ENCODE measurements at regions not wholly inside any gene's neighbourhood (a gene's known extent, or its start where the extent isn't known, plus 50 kb on each side); places are given as distances from the start of the nearest gene placed in this dataset.

DNA sequence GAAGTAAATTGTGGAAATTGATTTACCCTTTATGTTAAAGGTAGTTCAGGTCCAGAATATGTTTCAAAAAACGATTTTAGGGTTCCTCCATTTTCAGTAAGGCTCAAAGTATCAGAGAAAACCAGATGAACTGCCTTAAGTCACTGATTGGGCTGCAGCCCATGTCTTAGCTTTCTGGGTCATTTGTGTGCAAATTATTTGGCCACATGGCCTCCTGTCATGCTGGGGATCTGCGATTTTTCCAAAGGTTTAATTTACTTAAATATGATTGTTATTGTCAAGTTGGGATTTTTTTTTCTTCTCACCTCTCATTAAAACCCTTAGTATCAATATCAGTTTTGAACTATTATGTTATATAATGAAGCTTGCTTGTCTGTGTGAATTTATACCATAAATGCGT is 135.9 kb upstream of the DPYD start:
- Mint-ChIP-seq H3K27ac (no peak overlapping the region), H3K27me3 (ENCODE audit: low read depth in 3 of 3) (peaks cover 26 to 39% (median 27%) of the 10 kb centered on the region in 3 donors), H3K4me1 (peaks cover 29% of the 10 kb centered on the region), H3K36me3 (peaks cover 3% of the 10 kb centered on the region in 2 donors), H3K4me3 (no peak overlapping the region), H3K9me3 (peaks cover 0 to 8% (median 3%) of the 10 kb centered on the region in 7 donors)
- H3K27me3 ChIP-seq (ENCODE audit: control insufficient read depth in 2 of 2, insufficient read depth in 2 of 2, low read length in 2 of 2) = peaks cover 21 to 32% of the 10 kb centered on the region in 2 donors
- no peaks in the 10 kb centered on the region for H3K9me3 ChIP-seq (replicated peaks in 1 of 2; ENCODE audit: control insufficient read depth in 1 of 2, insufficient read depth in 1 of 2, low read length in 2 of 2)
- H3K27ac ChIP-seq (ENCODE audit: low read depth in 1 of 2, low read length in 2 of 2) = no peak overlapping the region
- H3K9ac ChIP-seq (ENCODE audit: insufficient read depth, low read length, poor library complexity, severe bottlenecking) = no peak overlapping the region
- no peak overlapping the region for H3K4me2 ChIP-seq (replicated peaks; ENCODE audit: extremely low read depth, low read length, poor library complexity, severe bottlenecking)
- TF ChIP-seq, protein P1, sequence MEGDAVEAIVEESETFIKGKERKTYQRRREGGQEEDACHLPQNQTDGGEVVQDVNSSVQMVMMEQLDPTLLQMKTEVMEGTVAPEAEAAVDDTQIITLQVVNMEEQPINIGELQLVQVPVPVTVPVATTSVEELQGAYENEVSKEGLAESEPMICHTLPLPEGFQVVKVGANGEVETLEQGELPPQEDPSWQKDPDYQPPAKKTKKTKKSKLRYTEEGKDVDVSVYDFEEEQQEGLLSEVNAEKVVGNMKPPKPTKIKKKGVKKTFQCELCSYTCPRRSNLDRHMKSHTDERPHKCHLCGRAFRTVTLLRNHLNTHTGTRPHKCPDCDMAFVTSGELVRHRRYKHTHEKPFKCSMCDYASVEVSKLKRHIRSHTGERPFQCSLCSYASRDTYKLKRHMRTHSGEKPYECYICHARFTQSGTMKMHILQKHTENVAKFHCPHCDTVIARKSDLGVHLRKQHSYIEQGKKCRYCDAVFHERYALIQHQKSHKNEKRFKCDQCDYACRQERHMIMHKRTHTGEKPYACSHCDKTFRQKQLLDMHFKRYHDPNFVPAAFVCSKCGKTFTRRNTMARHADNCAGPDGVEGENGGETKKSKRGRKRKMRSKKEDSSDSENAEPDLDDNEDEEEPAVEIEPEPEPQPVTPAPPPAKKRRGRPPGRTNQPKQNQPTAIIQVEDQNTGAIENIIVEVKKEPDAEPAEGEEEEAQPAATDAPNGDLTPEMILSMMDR (IDR thresholded peaks at IDR 0.05) = no peak
- H3K4me3 ChIP-seq (replicated peaks in 1 of 3; ENCODE audit: low read depth in 2 of 3, low read length in 3 of 3) = no peak overlapping the region
- no peak for DNase-seq
- H3K36me3 ChIP-seq (replicated peaks in 1 of 2; ENCODE audit: control insufficient read depth in 1 of 2, insufficient read depth in 2 of 2, low read length in 2 of 2) = no peaks in the 10 kb centered on the region
- H2AFZ ChIP-seq (ENCODE audit: insufficient read depth, low read depth, low read length, poor library complexity, severe bottlenecking) = no peak overlapping the region
- intact Hi-C loops (cut with micrococcal nuclease) = no loop called here
- WGBS (ENCODE audit: insufficient coverage) = 45% methylated on average over 1 of the region's 3 CpGs
- peaks cover 16 to 24% of the 10 kb centered on the region in 2 donors for H3K4me1 ChIP-seq (ENCODE audit: control insufficient read depth in 1 of 2, insufficient read depth in 2 of 2, low read length in 2 of 2)
- no peaks in the 10 kb centered on the region for H3K79me2 ChIP-seq (ENCODE audit: insufficient read depth, low read length)
- H4K20me1 ChIP-seq (ENCODE audit: insufficient read depth, low read length) = no peaks in the 10 kb centered on the region

GRCh38 chr1:98055457-98055856 is 134.6 kb upstream of the DPYD start:
- Histone ChIP-seq H3K36me3 (replicated peaks in 1 of 2; ENCODE audit: control insufficient read depth in 1 of 2, insufficient read depth in 2 of 2, low read length in 2 of 2) (no peaks in the 10 kb centered on the region), H2AFZ (ENCODE audit: insufficient read depth, low read depth, low read length, poor library complexity, severe bottlenecking) (no peak overlapping the region), H3K27me3 (ENCODE audit: control insufficient read depth in 2 of 2, insufficient read depth in 2 of 2, low read length in 2 of 2) (peaks cover 30 to 45% of the 10 kb centered on the region in 2 donors), H3K9me3 (replicated peaks in 1 of 2; ENCODE audit: control insufficient read depth in 1 of 2, insufficient read depth in 1 of 2, low read length in 2 of 2) (no peaks in the 10 kb centered on the region), H3K4me3 (replicated peaks in 1 of 3; ENCODE audit: low read depth in 2 of 3, low read length in 3 of 3) (no peak overlapping the region), H3K4me1 (ENCODE audit: control insufficient read depth in 1 of 2, insufficient read depth in 2 of 2, low read length in 2 of 2) (peaks cover 16 to 24% of the 10 kb centered on the region in 2 donors), H3K4me2 (replicated peaks; ENCODE audit: extremely low read depth, low read length, poor library complexity, severe bottlenecking) (no peak overlapping the region), H3K9ac (ENCODE audit: insufficient read depth, low read length, poor library complexity, severe bottlenecking) (no peak overlapping the region), H3K27ac (ENCODE audit: low read depth in 1 of 2, low read length in 2 of 2) (no peak overlapping the region), H3K79me2 (ENCODE audit: insufficient read depth, low read length) (no peaks in the 10 kb centered on the region), H4K20me1 (ENCODE audit: insufficient read depth, low read length) (no peaks in the 10 kb centered on the region)
- no peak overlapping the region for H3K27ac Mint-ChIP-seq
- intact Hi-C loops (cut with micrococcal nuclease) = no loop called here
- peaks cover 0 to 8% (median 3%) of the 10 kb centered on the region in 7 donors for H3K9me3 Mint-ChIP-seq
- peaks cover 29% of the 10 kb centered on the region for H3K4me1 Mint-ChIP-seq
- peaks cover 34 to 49% (median 38%) of the 10 kb centered on the region in 3 donors for H3K27me3 Mint-ChIP-seq (ENCODE audit: low read depth in 3 of 3)
- no peak for DNase-seq
- TF ChIP-seq, protein P1 (IDR thresholded peaks at IDR 0.05) = no peak
- peaks cover 3% of the 10 kb centered on the region in 2 donors for H3K36me3 Mint-ChIP-seq
- H3K4me3 Mint-ChIP-seq = no peak overlapping the region
- WGBS (ENCODE audit: insufficient coverage) = 100% methylated on average over 1 of the region's 7 CpGs
